ENCODE measurements at regions not wholly inside any gene's neighbourhood (a gene's known extent, or its start where the extent isn't known, plus 50 kb on each side); places are given as distances from the start of the nearest gene placed in this dataset.

GRCh38 chr17:5973410-5973809, 96.8 kb upstream of the WSCD1 start:
- TF ChIP-seq REST (IDR thresholded peaks at IDR 0.05; ENCODE audit: insufficient read depth in 1 of 2, low read depth in 2 of 2, low read length in 2 of 2) (no peak), TAF1 (IDR thresholded peaks at IDR 0.05; ENCODE audit: borderline replicate concordance, insufficient read depth, low read length) (no peak), FOXP2 (optimal IDR thresholded peaks at IDR 0.05; ENCODE audit: borderline replicate concordance, extremely low read depth, extremely low read length, insufficient read depth) (no peak)

GRCh38 chr17:5975661-5976060, 94.5 kb upstream of the WSCD1 start:
- TF ChIP-seq FOXP2 (optimal IDR thresholded peaks at IDR 0.05; ENCODE audit: borderline replicate concordance, extremely low read depth, extremely low read length, insufficient read depth) (no peak), REST (IDR thresholded peaks at IDR 0.05; ENCODE audit: insufficient read depth in 1 of 2, low read depth in 2 of 2, low read length in 2 of 2) (no peak), POLR2AphosphoS5 (IDR thresholded peaks at IDR 0.05; ENCODE audit: low read depth, low read length) (no peak), SIN3A (IDR thresholded peaks at IDR 0.05; ENCODE audit: borderline replicate concordance, insufficient read depth, low read length) (no peak), TAF1 (IDR thresholded peaks at IDR 0.05; ENCODE audit: borderline replicate concordance, insufficient read depth, low read length) (no peak)

DNA sequence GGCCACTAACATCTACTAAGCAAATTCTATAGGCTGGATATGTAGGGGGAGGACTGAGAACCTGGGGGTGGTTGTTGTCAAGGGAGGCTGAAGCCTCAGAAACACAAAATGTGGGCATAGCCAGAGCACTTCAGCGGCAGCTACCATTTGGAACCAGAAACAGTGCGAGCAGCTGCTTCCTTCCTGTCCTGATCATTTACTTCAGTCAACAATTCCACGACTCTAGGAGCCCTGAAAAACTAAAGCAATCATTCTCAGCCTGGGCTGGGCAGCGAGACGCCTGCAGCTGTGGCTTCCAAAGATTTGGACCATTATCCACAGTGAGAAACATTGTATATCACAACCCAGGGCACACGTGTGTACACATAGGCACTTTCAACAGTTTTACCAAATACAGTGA, 93.9 kb upstream of the WSCD1 start:
- TF ChIP-seq POLR2AphosphoS5 (IDR thresholded peaks at IDR 0.05; ENCODE audit: low read depth, low read length) (no peak), REST (IDR thresholded peaks at IDR 0.05; ENCODE audit: insufficient read depth in 1 of 2, low read depth in 2 of 2, low read length in 2 of 2) (no peak), SIN3A (IDR thresholded peaks at IDR 0.05; ENCODE audit: borderline replicate concordance, insufficient read depth, low read length) (no peak), TAF1 (IDR thresholded peaks at IDR 0.05; ENCODE audit: borderline replicate concordance, insufficient read depth, low read length) (no peak), FOXP2 (optimal IDR thresholded peaks at IDR 0.05; ENCODE audit: borderline replicate concordance, extremely low read depth, extremely low read length, insufficient read depth) (no peak)

GRCh38 chr17:5978496-5978895, 91.7 kb upstream of the WSCD1 start:
- TF ChIP-seq SIN3A (IDR thresholded peaks at IDR 0.05; ENCODE audit: borderline replicate concordance, insufficient read depth, low read length) (no peak), TAF1 (IDR thresholded peaks at IDR 0.05; ENCODE audit: borderline replicate concordance, insufficient read depth, low read length) (no peak), FOXP2 (optimal IDR thresholded peaks at IDR 0.05; ENCODE audit: borderline replicate concordance, extremely low read depth, extremely low read length, insufficient read depth) (no peak), POLR2AphosphoS5 (IDR thresholded peaks at IDR 0.05; ENCODE audit: low read depth, low read length) (no peak), REST (IDR thresholded peaks at IDR 0.05; ENCODE audit: insufficient read depth in 1 of 2, low read depth in 2 of 2, low read length in 2 of 2) (no peak)

- TF ChIP-seq SIN3A (IDR thresholded peaks at IDR 0.05; ENCODE audit: borderline replicate concordance, insufficient read depth, low read length) (no peak), POLR2AphosphoS5 (IDR thresholded peaks at IDR 0.05; ENCODE audit: low read depth, low read length) (no peak), REST (IDR thresholded peaks at IDR 0.05; ENCODE audit: insufficient read depth in 1 of 2, low read depth in 2 of 2, low read length in 2 of 2) (no peak), FOXP2 (optimal IDR thresholded peaks at IDR 0.05; ENCODE audit: borderline replicate concordance, extremely low read depth, extremely low read length, insufficient read depth) (no peak), TAF1 (IDR thresholded peaks at IDR 0.05; ENCODE audit: borderline replicate concordance, insufficient read depth, low read length) (no peak)
These were observed 89.2 kb upstream of the WSCD1 start for GRCh38 chr17:5980941-5981340.
